GM12872 (cell line): ENCODE measurements at regions not wholly inside any gene's neighbourhood (a gene's known extent, or its start where the extent isn't known, plus 50 kb on each side); places are given as distances from the start of the nearest gene placed in this dataset.
A peak's percentile ranks its signal among the peaks of the same experiment; 100 is the strongest.

Source experiments
- CTCF ChIP-seq: IDR thresholded peaks from 3 replicates; pipeline ENCODE4 v1.5.1; 2011; ENCODE audit warnings: low read depth, mild to moderate bottlenecking, low read length, moderate library complexity; ENCODE audit not compliant: insufficient read depth

GRCh38 chr3:101081999-101082398 is 88.8 kb upstream of the ABI3BP start:
- no peak for TF ChIP-seq CTCF

- TF ChIP-seq CTCF: no peak
Observed at GRCh38 chr3:101081446-101081845, 88.2 kb upstream of the ABI3BP start.

- no peak for TF ChIP-seq CTCF
Observed at GRCh38 chr3:101077361-101078011, 84.3 kb upstream of the ABI3BP start.

- TF ChIP-seq CTCF: no peak
Observed at GRCh38 chr3:101074518-101074917, 81.3 kb upstream of the ABI3BP start.

GRCh38 chr3:101072300-101072699 is 79.1 kb upstream of the ABI3BP start:
- no peak for TF ChIP-seq CTCF

- TF ChIP-seq CTCF: no peak
Observed at GRCh38 chr3:101070799-101071121, 77.5 kb upstream of the ABI3BP start.

GRCh38 chr3:101069901-101070798 is 76.9 kb upstream of the ABI3BP start:
- TF ChIP-seq CTCF: peak; percentile 86
